SK-N-SH (cell line): ENCODE measurements at regions not wholly inside any gene's neighbourhood (a gene's known extent, or its start where the extent isn't known, plus 50 kb on each side); places are given as distances from the start of the nearest gene placed in this dataset.

Source experiments
- CTCF ChIA-PET: fragments of 300-600, 350-600 bp; formaldehyde crosslinking; extraction: SDS; loops from one replicate; lab custom pipeline; 2021; lab: Yijun Ruan, JAX
- POLR2A ChIA-PET: fragments of 350-600 bp; sonication (Branson Sonifier 250); formaldehyde crosslinking; extraction: SDS; loops from one replicate; lab custom pipeline; 2020; ENCODE audit warnings: antibody characterized with exemption, inconsistent platforms; lab: Yijun Ruan, JAX
- DNase-seq: peaks from one replicate; pipeline ENCODE4 v3.0.0; 2012
- H2AFZ ChIP-seq: fragments of 200-600 bp; sonication (generic); 2 replicates; pipeline ENCODE4 v1.8.1; 2016; ENCODE audit warnings: antibody characterized with exemption, mild to moderate bottlenecking, low read depth
- H3F3A ChIP-seq: fragments of 200-600 bp; sonication (generic); replicated peaks from 2 replicates; pipeline ENCODE3; 2016; ENCODE audit warnings: antibody characterized with exemption, mild to moderate bottlenecking; ENCODE audit not compliant: insufficient read depth
- H3K27ac ChIP-seq, 2 experiments: fragments of 200-500 bp in 1 of 2; fragments of 200-600 bp in 1 of 2; sonication (Bioruptor generic) in 1 of 2; sonication (generic), shearing (Covaris generic) in 1 of 2; 2 replicates each; pipeline versions ENCODE4 v1.5.1 to v1.6.1; 2014 to 2016; ENCODE audit warnings: low read depth in 2 of 2, inconsistent platforms in 1 of 2, low read length in 1 of 2, mild to moderate bottlenecking in 1 of 2, mixed read lengths in 1 of 2
- H3K27me3 ChIP-seq: fragments of 200-600 bp; sonication (generic), shearing (Covaris generic); 2 replicates; pipeline ENCODE4 v1.6.1; 2016; ENCODE audit warnings: mixed run types; ENCODE audit not compliant: insufficient read depth
- H3K36me3 ChIP-seq, 2 experiments: fragments of 200-500 bp in 1 of 2; fragments of 200-600 bp in 1 of 2; sonication (Bioruptor generic) in 1 of 2; sonication (generic) in 1 of 2; replicated peaks in 1 of 2; 2 replicates each; pipeline versions ENCODE3 to v1.5.1; 2014 to 2016; ENCODE audit warnings: low read length in 1 of 2, mild to moderate bottlenecking in 1 of 2; ENCODE audit not compliant: insufficient read depth in 2 of 2, control insufficient read depth in 1 of 2
- H3K4me1 ChIP-seq, 2 experiments: fragments of 200-500 bp in 1 of 2; fragments of 200-600 bp in 1 of 2; sonication (Bioruptor generic) in 1 of 2; sonication (generic), shearing (Covaris generic) in 1 of 2; 2 replicates each; pipeline versions ENCODE4 v1.5.1 to v1.6.1; 2014 to 2016; ENCODE audit warnings: low read depth in 1 of 2, low read length in 1 of 2, mixed run types in 1 of 2; ENCODE audit not compliant: insufficient read depth in 2 of 2, control insufficient read depth in 1 of 2
- H3K4me2 ChIP-seq: fragments of 200-600 bp; sonication (generic), shearing (Covaris generic); 2 replicates; pipeline ENCODE4 v1.6.1; 2017; ENCODE audit warnings: mixed run types
- H3K4me3 ChIP-seq, 2 experiments: fragments of 200-500 bp in 1 of 2; fragments of 200-600 bp in 1 of 2; sonication (Bioruptor generic) in 1 of 2; sonication (generic), shearing (Covaris generic) in 1 of 2; 2 replicates each; pipeline versions ENCODE4 v1.5.1 to v1.8.1; 2014 to 2016; ENCODE audit warnings: low read depth in 2 of 2, inconsistent platforms in 1 of 2, low read length in 1 of 2, mild to moderate bottlenecking in 1 of 2, mixed read lengths in 1 of 2, moderate library complexity in 1 of 2
- H3K79me2 ChIP-seq: fragments of 200-600 bp; sonication (generic); 2 replicates; pipeline ENCODE4 v1.8.1; 2017; ENCODE audit warnings: mild to moderate bottlenecking; ENCODE audit not compliant: insufficient read depth
- H3K9ac ChIP-seq: fragments of 200-600 bp; sonication (generic); 2 replicates; pipeline ENCODE4 v1.6.1; 2017; ENCODE audit warnings: mixed run types
- H3K9me2 ChIP-seq: fragments of 200-600 bp; sonication (generic); 2 replicates; pipeline ENCODE4 v1.6.1; 2017; ENCODE audit warnings: mixed run types
- H3K9me3 ChIP-seq: fragments of 200-600 bp; sonication (generic); 2 replicates; pipeline ENCODE4 v1.6.1; 2017; ENCODE audit warnings: mixed run types, mild to moderate bottlenecking, moderate library complexity
- H4K20me1 ChIP-seq: fragments of 200-600 bp; sonication (generic); 2 replicates; pipeline ENCODE4 v1.6.1; 2017; ENCODE audit warnings: mild to moderate bottlenecking, mixed run types; ENCODE audit not compliant: insufficient read depth
- CHD2 ChIP-seq: fragments of 150-350 bp; IDR thresholded peaks from 2 replicates; pipeline ENCODE4 v1.6.1; 2018; ENCODE audit warnings: low read length; ENCODE audit not compliant: partially characterized antibody
- CTCF ChIP-seq: fragments of 200-600 bp; sonication (generic); IDR thresholded peaks from 2 replicates; pipeline ENCODE4 v1.6.1; 2017; ENCODE audit warnings: antibody characterized with exemption, mild to moderate bottlenecking, moderate library complexity
- EP300 ChIP-seq, 2 experiments: IDR thresholded peaks; 2 replicates each; pipeline versions ENCODE4 v1.4.0 to v1.6.1; 2012; ENCODE audit warnings: borderline replicate concordance in 1 of 2, low read depth in 1 of 2, low read length in 1 of 2
- EZH2phosphoT487 ChIP-seq: fragments of 200-600 bp; sonication (generic); IDR thresholded peaks from 2 replicates; pipeline ENCODE4 v1.6.1; 2017; ENCODE audit warnings: low read depth, mixed run types, mild to moderate bottlenecking, antibody characterized with exemption, moderate library complexity, borderline replicate concordance
- FOXJ3 ChIP-seq: sonication (generic); formaldehyde crosslinking; IDR thresholded peaks from 2 replicates; pipeline ENCODE4 v1.5.1; 2020; ENCODE audit warnings: mild to moderate bottlenecking, missing genetic modification reagents
- FOXM1 ChIP-seq: IDR thresholded peaks from 2 replicates; pipeline ENCODE4 v1.4.0; 2012; ENCODE audit warnings: low read depth, mild to moderate bottlenecking
- GABPA ChIP-seq: IDR thresholded peaks from 2 replicates; pipeline ENCODE4 v1.4.0; 2012; ENCODE audit warnings: low read depth, mild to moderate bottlenecking
- GATA2 ChIP-seq: sonication (generic); formaldehyde crosslinking; IDR thresholded peaks from 2 replicates; pipeline ENCODE4 v1.5.0; 2020; ENCODE audit warnings: mild to moderate bottlenecking, missing genetic modification reagents
- JUND ChIP-seq: IDR thresholded peaks from 2 replicates; pipeline ENCODE4 v1.4.0; 2012
- MEF2A ChIP-seq: IDR thresholded peaks from 2 replicates; pipeline ENCODE4 v1.4.0; 2012; ENCODE audit warnings: low read depth, borderline replicate concordance
- MXI1 ChIP-seq: IDR thresholded peaks from 2 replicates; pipeline ENCODE4 v1.6.1; 2012; ENCODE audit warnings: mild to moderate bottlenecking, low read depth, low read length, improper control_type of control experiment
- NFIC ChIP-seq: IDR thresholded peaks from 2 replicates; pipeline ENCODE4 v1.4.0; 2012; ENCODE audit warnings: borderline replicate concordance
- NRF1 ChIP-seq: IDR thresholded peaks from 2 replicates; pipeline ENCODE4 v1.6.1; 2012; ENCODE audit warnings: low read depth, mild to moderate bottlenecking, low read length
- PBX3 ChIP-seq: IDR thresholded peaks from 2 replicates; pipeline ENCODE4; 2012
- RCOR1 ChIP-seq: fragments of 150-350 bp; IDR thresholded peaks from 2 replicates; pipeline ENCODE4 v1.6.1; 2017; ENCODE audit warnings: antibody characterized with exemption, low read length
- RFX5 ChIP-seq: IDR thresholded peaks from 2 replicates; pipeline ENCODE4 v1.6.1; 2012; ENCODE audit warnings: mild to moderate bottlenecking, improper control_type of control experiment, low read length
- RXRA ChIP-seq: IDR thresholded peaks from 2 replicates; pipeline ENCODE4 v1.4.0; 2012; ENCODE audit warnings: low read depth, mild to moderate bottlenecking, borderline replicate concordance
- SIN3A ChIP-seq: IDR thresholded peaks from 2 replicates; pipeline ENCODE4 v1.6.1; 2012; ENCODE audit warnings: low read depth, mild to moderate bottlenecking, low read length, moderate library complexity, borderline replicate concordance
- SMC3 ChIP-seq: IDR thresholded peaks from 2 replicates; pipeline ENCODE4 v1.6.1; 2012; ENCODE audit warnings: low read depth, low read length, improper control_type of control experiment
- TEAD4 ChIP-seq: IDR thresholded peaks from 2 replicates; pipeline ENCODE4 v1.4.0; 2012; ENCODE audit warnings: mild to moderate bottlenecking, borderline replicate concordance; ENCODE audit not compliant: insufficient read depth
- WGBS: methylation state at CpG from one replicate; pipeline ENCODE4 v1.1.6; 2017; ENCODE audit warnings: low lambda C conversion rate; 5-methylcytosine and 5-hydroxymethylcytosine counted together
- TF ChIP-seq, protein P1 (sequence below): fragments of 150-350 bp; IDR thresholded peaks from 2 replicates; pipeline ENCODE4 v1.6.1; 2016; ENCODE audit warnings: mild to moderate bottlenecking, low read depth, low read length
- TF ChIP-seq, protein P2 (sequence below): IDR thresholded peaks from 2 replicates; pipeline ENCODE4 v1.4.0; 2012; ENCODE audit warnings: low read depth, borderline replicate concordance
- TF ChIP-seq, protein P3 (sequence below): IDR thresholded peaks from 2 replicates; pipeline ENCODE4 v1.4.0; 2012; ENCODE audit warnings: low read depth
- TF ChIP-seq, protein P4 (sequence below): fragments of 150-350 bp; IDR thresholded peaks from 2 replicates; pipeline ENCODE4 v1.6.1; 2017; ENCODE audit warnings: antibody characterized with exemption, low read length, low read depth, borderline replicate concordance
- TF ChIP-seq, protein P5 (sequence below): IDR thresholded peaks from 2 replicates; pipeline ENCODE4 v1.4.0; 2012; ENCODE audit warnings: low read depth, borderline replicate concordance

GRCh38 chr5:82396871-82397514 is 118.8 kb upstream of the RPS23 start:
- Histone ChIP-seq H3K4me1 (peaks cover 10 to 14% of the 10 kb centered on the region in 2 experiments; a peak in 3 of 4 replicates), H3K27me3 (no peaks in the 10 kb centered on the region), H3K36me3 (no peaks in the 10 kb centered on the region), H3K4me3 (no peak overlapping the region), H3K9ac (peak overlapping the region; percentile 64), H3K79me2 (no peaks in the 10 kb centered on the region), H3F3A (peaks cover 18% of the 10 kb centered on the region), H2AFZ (no peak overlapping the region), H3K4me2 (peak overlapping the region; percentile 30; the same call in 1 of the 2 replicates), H3K9me3 (no peaks in the 10 kb centered on the region), H3K9me2 (no peaks in the 10 kb centered on the region), H3K27ac (peak overlapping the region; percentile 98 to 99), H4K20me1 (no peaks in the 10 kb centered on the region)
- ChIA-PET POLR2A (no interaction called here), CTCF (interaction anchor here (0.7 to 1.0 kb wide), 2 partner anchors 27 to 28 kb away, joined by 3 read pairs; no protein-coding TSS in a partner anchor)
- WGBS: 6% methylated on average over 11 of the region's 11 CpGs
- peak; percentile 68 for DNase-seq
- TF ChIP-seq, protein P1, sequence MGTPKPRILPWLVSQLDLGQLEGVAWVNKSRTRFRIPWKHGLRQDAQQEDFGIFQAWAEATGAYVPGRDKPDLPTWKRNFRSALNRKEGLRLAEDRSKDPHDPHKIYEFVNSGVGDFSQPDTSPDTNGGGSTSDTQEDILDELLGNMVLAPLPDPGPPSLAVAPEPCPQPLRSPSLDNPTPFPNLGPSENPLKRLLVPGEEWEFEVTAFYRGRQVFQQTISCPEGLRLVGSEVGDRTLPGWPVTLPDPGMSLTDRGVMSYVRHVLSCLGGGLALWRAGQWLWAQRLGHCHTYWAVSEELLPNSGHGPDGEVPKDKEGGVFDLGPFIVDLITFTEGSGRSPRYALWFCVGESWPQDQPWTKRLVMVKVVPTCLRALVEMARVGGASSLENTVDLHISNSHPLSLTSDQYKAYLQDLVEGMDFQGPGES: no peak
- TF ChIP-seq, protein P2, sequence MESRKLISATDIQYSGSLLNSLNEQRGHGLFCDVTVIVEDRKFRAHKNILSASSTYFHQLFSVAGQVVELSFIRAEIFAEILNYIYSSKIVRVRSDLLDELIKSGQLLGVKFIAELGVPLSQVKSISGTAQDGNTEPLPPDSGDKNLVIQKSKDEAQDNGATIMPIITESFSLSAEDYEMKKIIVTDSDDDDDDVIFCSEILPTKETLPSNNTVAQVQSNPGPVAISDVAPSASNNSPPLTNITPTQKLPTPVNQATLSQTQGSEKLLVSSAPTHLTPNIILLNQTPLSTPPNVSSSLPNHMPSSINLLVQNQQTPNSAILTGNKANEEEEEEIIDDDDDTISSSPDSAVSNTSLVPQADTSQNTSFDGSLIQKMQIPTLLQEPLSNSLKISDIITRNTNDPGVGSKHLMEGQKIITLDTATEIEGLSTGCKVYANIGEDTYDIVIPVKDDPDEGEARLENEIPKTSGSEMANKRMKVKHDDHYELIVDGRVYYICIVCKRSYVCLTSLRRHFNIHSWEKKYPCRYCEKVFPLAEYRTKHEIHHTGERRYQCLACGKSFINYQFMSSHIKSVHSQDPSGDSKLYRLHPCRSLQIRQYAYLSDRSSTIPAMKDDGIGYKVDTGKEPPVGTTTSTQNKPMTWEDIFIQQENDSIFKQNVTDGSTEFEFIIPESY: peak; percentile 73
- TF ChIP-seq RXRA (peak; percentile 98), FOXJ3 (CRISPR knock-in tag) (peak; percentile 22; the same call in 1 of the 2 replicates), RFX5 (peak; percentile 55; the same call in 1 of the 2 replicates), TEAD4 (peak; percentile 94), EZH2phosphoT487 (no peak), FOXM1 (peak; percentile 97), NRF1 (no peak), GATA2 (CRISPR knock-in tag) (peak; percentile 76), MXI1 (peak; percentile 88), CTCF (no peak), NFIC (peak; percentile 99), SMC3 (peak; percentile 21; the same call in 1 of the 2 replicates), PBX3 (peak; percentile 92), EP300 (IDR thresholded peaks at IDR 0.05; ENCODE audit: borderline replicate concordance in 1 of 2, low read depth in 1 of 2, low read length in 1 of 2) (peak; percentile 87 to 99), MEF2A (peak; percentile 89; the same call in 1 of the 2 replicates), CHD2 (peak; percentile 56), RCOR1 (peak; percentile 66; the same call in 1 of the 2 replicates), JUND (peak; percentile 87), GABPA (no peak), SIN3A (peak; percentile 58; the same call in 1 of the 2 replicates)
- TF ChIP-seq, protein P3, sequence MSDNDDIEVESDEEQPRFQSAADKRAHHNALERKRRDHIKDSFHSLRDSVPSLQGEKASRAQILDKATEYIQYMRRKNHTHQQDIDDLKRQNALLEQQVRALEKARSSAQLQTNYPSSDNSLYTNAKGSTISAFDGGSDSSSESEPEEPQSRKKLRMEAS: peak; percentile 95
- TF ChIP-seq, protein P4, sequence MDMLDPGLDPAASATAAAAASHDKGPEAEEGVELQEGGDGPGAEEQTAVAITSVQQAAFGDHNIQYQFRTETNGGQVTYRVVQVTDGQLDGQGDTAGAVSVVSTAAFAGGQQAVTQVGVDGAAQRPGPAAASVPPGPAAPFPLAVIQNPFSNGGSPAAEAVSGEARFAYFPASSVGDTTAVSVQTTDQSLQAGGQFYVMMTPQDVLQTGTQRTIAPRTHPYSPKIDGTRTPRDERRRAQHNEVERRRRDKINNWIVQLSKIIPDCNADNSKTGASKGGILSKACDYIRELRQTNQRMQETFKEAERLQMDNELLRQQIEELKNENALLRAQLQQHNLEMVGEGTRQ: no peak
- TF ChIP-seq, protein P5, sequence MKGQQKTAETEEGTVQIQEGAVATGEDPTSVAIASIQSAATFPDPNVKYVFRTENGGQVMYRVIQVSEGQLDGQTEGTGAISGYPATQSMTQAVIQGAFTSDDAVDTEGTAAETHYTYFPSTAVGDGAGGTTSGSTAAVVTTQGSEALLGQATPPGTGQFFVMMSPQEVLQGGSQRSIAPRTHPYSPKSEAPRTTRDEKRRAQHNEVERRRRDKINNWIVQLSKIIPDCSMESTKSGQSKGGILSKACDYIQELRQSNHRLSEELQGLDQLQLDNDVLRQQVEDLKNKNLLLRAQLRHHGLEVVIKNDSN: peak; percentile 31; the same call in 1 of the 2 replicates
